ENCODE measurements at regions not wholly inside any gene's neighbourhood (a gene's known extent, or its start where the extent isn't known, plus 50 kb on each side); places are given as distances from the start of the nearest gene placed in this dataset.
A peak's percentile ranks its signal among the peaks of the same experiment; 100 is the strongest.
"Not testable (repeated sequence)": the region's sequence is repeated elsewhere in the genome, so short reads cannot be mapped to it uniquely, and the experiment has no call there.

GRCh38 chrX:123788193-123788592, 55.3 kb upstream of the THOC2 start:
- DNase-seq (ENCODE audit: low read depth) = peak; percentile 53

- DNase-seq (ENCODE audit: low read depth) = no peak
Observed at GRCh38 chrX:123788744-123789143, 55.9 kb upstream of the THOC2 start.

GRCh38 chrX:123797543-123798447, 62.1 kb upstream of the XIAP start:
- peak; percentile 53 for DNase-seq (ENCODE audit: low read depth)

- DNase-seq (ENCODE audit: low read depth) = not testable (repeated sequence)
Observed at GRCh38 chrX:123798706-123799430, 61.0 kb upstream of the XIAP start.

DNA sequence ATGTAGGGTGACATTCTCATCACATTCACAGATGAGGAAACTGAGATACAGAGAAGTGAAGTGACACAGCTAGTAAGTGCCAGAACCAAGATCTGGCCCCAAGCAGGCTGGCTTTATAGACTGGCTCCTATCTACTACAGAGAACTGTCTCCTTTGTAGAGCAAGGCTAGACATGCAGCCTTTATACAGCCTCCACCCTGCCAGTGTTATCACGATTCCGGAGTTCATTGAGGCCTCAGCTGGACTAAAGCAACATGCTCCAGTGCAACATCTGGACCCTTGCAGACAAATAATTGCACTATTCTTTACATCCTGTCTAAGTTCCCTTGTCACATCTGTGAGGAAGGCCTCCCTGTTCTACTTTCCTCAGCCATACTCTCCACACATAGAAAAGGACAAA, 58.0 kb upstream of the XIAP start:
- no peak for DNase-seq (ENCODE audit: low read depth)

DNA sequence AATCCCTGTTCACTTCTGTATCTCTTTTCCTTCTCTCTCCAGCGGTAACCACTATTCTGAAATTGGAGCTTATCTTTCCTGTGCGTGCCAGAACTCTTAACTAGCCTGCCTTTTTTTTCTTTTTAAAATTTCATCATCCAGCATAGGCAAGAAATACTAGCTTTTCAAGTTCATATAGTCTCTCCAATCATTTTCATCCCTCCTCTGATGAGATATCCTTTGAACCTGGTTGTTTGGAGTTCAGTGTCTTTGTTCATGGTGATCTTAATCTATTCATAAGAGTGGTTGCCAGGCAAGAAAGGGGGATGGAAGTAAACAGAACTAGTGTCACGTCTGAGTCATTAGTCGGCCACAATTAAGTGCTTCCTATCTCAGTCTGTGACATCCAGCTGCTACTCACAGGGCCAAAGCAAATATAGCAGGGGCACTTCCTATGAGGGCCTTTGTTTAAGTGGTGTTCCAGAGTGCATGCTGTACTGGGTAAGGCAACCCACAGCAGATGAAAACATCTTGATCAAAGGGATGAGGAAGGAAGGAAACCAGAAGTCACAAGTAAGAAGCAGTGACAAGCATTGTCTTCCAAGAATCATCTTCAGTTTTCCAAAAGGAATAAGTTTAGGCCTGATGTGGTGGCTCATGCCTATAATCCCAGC, 56.4 kb upstream of the XIAP start:
- DNase-seq (ENCODE audit: low read depth) = peak; percentile 88

- not testable (repeated sequence) for DNase-seq (ENCODE audit: low read depth)
Observed at GRCh38 chrX:123803984-123804365, 55.9 kb upstream of the XIAP start.

GRCh38 chrX:123807835-123808416, 51.9 kb upstream of the XIAP start:
- no peak for DNase-seq (ENCODE audit: low read depth)

DNA sequence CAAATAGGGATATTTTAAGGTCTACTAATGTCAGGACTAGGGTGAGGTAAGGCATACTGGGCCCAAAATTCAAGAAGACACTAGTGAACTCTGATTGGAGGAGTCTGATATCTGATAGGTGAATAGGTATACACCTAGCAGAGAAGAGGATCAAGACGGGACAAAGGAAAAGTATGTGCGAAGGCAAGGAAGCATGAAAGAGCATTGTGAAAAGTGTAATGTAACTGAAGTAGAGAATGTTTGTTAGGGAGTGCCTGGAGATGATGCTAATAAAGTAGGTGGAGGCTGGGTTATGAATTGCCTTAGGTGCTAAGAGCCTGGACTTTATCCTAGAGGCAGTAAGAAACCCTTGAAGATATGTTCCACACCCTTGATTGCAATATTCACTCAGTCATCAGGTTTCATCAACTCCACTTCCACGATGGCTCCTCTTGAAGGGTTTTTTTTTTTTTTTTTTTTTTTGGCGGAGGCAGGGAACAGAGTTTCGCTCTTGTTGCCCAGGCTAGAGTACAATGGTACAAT, 49.9 kb upstream of the XIAP start:
- no peak for DNase-seq (ENCODE audit: low read depth)
